ENCODE measurements at regions not wholly inside any gene's neighbourhood (a gene's known extent, or its start where the extent isn't known, plus 50 kb on each side); places are given as distances from the start of the nearest gene placed in this dataset.

DNA sequence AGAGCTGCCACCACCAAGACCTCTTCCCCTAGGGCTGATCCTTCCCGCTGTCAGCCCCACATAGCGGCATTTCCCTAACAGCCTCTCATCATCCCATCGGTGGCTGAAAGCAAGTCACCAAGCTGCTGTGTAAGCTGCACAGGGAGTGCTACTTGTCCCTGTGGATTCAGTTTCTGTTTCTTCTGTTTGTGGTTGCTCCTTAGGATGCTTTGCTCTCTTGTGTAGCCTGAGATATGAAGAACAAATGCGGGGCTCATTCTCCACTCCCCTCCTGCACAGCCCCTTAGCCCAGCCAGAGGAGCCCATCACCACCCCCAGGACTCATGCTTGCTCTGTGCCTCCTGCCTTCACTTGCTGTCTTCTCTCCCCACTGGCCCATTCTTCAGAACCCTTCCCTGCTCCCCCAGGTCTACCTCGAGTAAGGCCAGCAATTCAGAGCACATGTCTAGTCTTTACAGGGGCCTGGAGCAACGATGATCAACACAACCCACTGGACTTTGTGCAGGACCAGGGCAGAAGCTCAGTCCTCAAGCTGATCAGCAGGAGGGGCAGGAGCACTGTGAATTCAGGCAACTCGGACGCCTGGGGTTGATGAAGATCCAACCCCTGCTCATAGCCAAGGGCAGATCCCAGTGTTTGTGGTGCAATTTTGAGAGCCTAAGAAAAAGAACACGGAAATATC, 82.6 kb upstream of the GALNT2 start:
- H3K4me3 ChIP-seq (ENCODE audit: low read depth, low read length) = no peak overlapping the region
- DNase-seq (ENCODE audit: low read depth) = no peak
- TF ChIP-seq CTCF (IDR thresholded peaks at IDR 0.05; ENCODE audit: control insufficient read depth, extremely low read depth, insufficient read depth) = no peak

GRCh38 chr1:229984992-229985612, 81.9 kb upstream of the GALNT2 start:
- no peak for DNase-seq (ENCODE audit: low read depth)
- no peak for TF ChIP-seq CTCF (IDR thresholded peaks at IDR 0.05; ENCODE audit: control insufficient read depth, extremely low read depth, insufficient read depth)
- H3K4me3 ChIP-seq (ENCODE audit: low read depth, low read length) = no peak overlapping the region

- no peak for DNase-seq (ENCODE audit: low read depth)
- H3K4me3 ChIP-seq (ENCODE audit: low read depth, low read length) = no peak overlapping the region
- no peak for TF ChIP-seq CTCF (IDR thresholded peaks at IDR 0.05; ENCODE audit: control insufficient read depth, extremely low read depth, insufficient read depth)
These were observed 81.4 kb upstream of the GALNT2 start for GRCh38 chr1:229985613-229986010.

- TF ChIP-seq CTCF (IDR thresholded peaks at IDR 0.05; ENCODE audit: control insufficient read depth, extremely low read depth, insufficient read depth) = no peak
- no peak for DNase-seq (ENCODE audit: low read depth)
- no peak overlapping the region for H3K4me3 ChIP-seq (ENCODE audit: low read depth, low read length)
These were observed 80.2 kb upstream of the GALNT2 start for GRCh38 chr1:229986737-229987337.

DNA sequence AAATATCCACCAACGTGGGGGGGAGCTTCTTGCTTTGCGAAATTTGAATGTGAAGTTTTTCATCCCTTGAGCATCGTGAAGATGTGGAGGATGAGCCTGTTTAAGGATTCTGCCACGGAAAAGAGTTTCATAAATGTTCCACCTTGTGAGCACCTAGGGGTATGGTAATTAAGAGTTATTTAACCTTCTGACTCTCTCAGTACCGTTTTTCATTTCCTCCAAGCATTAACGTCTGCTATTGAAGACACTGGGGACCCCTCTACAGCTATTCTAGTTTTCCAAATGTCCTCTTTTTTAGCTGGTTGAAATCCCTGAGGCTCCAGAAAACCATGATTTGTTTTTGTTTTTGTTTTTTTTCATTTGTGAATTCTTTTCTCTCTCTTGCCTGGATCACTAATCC, 79.1 kb upstream of the GALNT2 start:
- TF ChIP-seq CTCF (IDR thresholded peaks at IDR 0.05; ENCODE audit: control insufficient read depth, extremely low read depth, insufficient read depth) = no peak
- DNase-seq (ENCODE audit: low read depth) = no peak
- H3K4me3 ChIP-seq (ENCODE audit: low read depth, low read length) = no peak overlapping the region

GRCh38 chr1:229988534-229988933, 78.5 kb upstream of the GALNT2 start:
- peak; percentile 88 for DNase-seq (ENCODE audit: low read depth)
- H3K4me3 ChIP-seq (ENCODE audit: low read depth, low read length) = no peak overlapping the region
- TF ChIP-seq CTCF (IDR thresholded peaks at IDR 0.05; ENCODE audit: control insufficient read depth, extremely low read depth, insufficient read depth) = no peak
